A673 (cell line): ENCODE measurements at regions not wholly inside any gene's neighbourhood (a gene's known extent, or its start where the extent isn't known, plus 50 kb on each side); places are given as distances from the start of the nearest gene placed in this dataset.

Source experiments
- BruUV-seq: library from RNA; stranded (reverse); fragments of 400-500 nt; replicated peaks from 2 replicates; lab custom pipeline; 2021; lab: Mats Ljungman, UMichigan
- CTCF ChIA-PET: fragments of 300-600 bp; sonication (Branson Sonifier 250); formaldehyde crosslinking; loops from one replicate; lab custom pipeline; 2022; ENCODE audit warnings: antibody characterized with exemption; lab: Charles Lee
- POLR2A ChIA-PET: fragments of 300-600 bp; sonication (Branson Sonifier 250); formaldehyde crosslinking; loops from one replicate; lab custom pipeline; 2022; ENCODE audit warnings: antibody characterized with exemption; ENCODE audit not compliant: low non-redundant PET; lab: Charles Lee
- DNase-seq: peaks from one replicate; pipeline ENCODE4 v3.0.0-alpha.2; 2015; ENCODE audit warnings: low spot score
- H3K27ac ChIP-seq: fragments of 200-600 bp; sonication (generic); 2 replicates; pipeline ENCODE4 v1.5.1; 2016; ENCODE audit warnings: mixed run types, low read depth, mild to moderate bottlenecking, mixed read lengths, antibody characterized with exemption, low read length; ENCODE audit not compliant: poor library complexity, severe bottlenecking
- H3K27me3 ChIP-seq: fragments of 200-600 bp; sonication (generic); replicated peaks from 2 replicates; pipeline ENCODE4 v1.6.1; 2017; ENCODE audit warnings: mixed run types, low read depth, mild to moderate bottlenecking, mixed read lengths, antibody characterized with exemption, low read length; ENCODE audit not compliant: insufficient read depth, poor library complexity
- H3K36me3 ChIP-seq: fragments of 200-600 bp; sonication (generic); 2 replicates; pipeline ENCODE4 v1.6.1; 2016; ENCODE audit warnings: mixed run types, mild to moderate bottlenecking, mixed read lengths, antibody characterized with exemption, low read length; ENCODE audit not compliant: insufficient read depth, poor library complexity, severe bottlenecking
- H3K4me1 ChIP-seq: fragments of 200-600 bp; sonication (generic); 2 replicates; pipeline ENCODE4 v1.6.1; 2017; ENCODE audit warnings: mixed run types, mild to moderate bottlenecking, mixed read lengths, antibody characterized with exemption, low read length; ENCODE audit not compliant: insufficient read depth, poor library complexity, severe bottlenecking
- H3K4me3 ChIP-seq: fragments of 200-600 bp; sonication (generic); 2 replicates; pipeline ENCODE4 v1.5.1; 2016; ENCODE audit warnings: low read depth, mixed run types, mild to moderate bottlenecking, mixed read lengths, low read length; ENCODE audit not compliant: poor library complexity, severe bottlenecking
- H3K9me3 ChIP-seq: fragments of 200-600 bp; sonication (generic); 2 replicates; pipeline ENCODE4 v1.6.1; 2016; ENCODE audit warnings: mixed run types, low read depth, mild to moderate bottlenecking, mixed read lengths, antibody characterized with exemption, low read length; ENCODE audit not compliant: poor library complexity, severe bottlenecking
- EZH2 ChIP-seq: fragments of 200-600 bp; sonication (generic); IDR thresholded peaks from 2 replicates; pipeline ENCODE4 v1.6.1; 2017; ENCODE audit warnings: borderline replicate concordance, low read depth, mild to moderate bottlenecking, mixed read lengths, antibody characterized with exemption, low read length; ENCODE audit not compliant: poor library complexity, severe bottlenecking
- intact Hi-C: fragments of 100-400 bp; cut with micrococcal nuclease; formaldehyde crosslinking; loops from one replicate; pipeline ENCODE4 v1.10.0; 2022; ENCODE audit not compliant: unreplicated experiment
- TF ChIP-seq, protein P1 (sequence below): fragments of 300-800, 200-600 bp; sonication (generic); conservative IDR thresholded peaks from 2 replicates; pipeline ENCODE4 v1.5.1; 2017; ENCODE audit warnings: low read depth, mild to moderate bottlenecking, antibody characterized with exemption, low read length, moderate library complexity, mixed read lengths

- CTCF ChIA-PET, result no interaction called here
- intact Hi-C loops, result no loop called here
- POLR2A ChIA-PET, result no interaction called here
Observed at GRCh38 chr2:236814593-236814992, 245.0 kb downstream of the ACKR3 start.

DNA sequence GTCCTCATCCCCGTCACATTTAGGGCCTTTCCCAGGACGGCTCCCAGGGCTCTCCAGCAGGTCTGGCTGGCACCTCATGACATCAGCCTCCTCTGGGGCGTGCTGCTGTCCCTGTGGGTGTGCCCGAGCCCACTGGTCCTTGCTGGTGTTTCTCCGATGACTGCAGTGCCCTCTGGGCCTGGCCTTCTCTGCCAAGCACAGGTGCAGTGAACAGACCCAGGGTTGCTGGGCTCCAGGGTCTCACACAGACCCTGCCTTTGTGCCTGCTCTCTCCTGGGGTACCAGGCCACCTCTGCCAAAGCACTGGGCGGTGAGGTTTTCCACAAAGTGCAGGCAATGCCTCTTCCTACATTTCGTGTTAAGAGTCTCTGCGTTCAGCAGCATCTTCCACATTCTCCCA is 246.1 kb downstream of the ACKR3 start:
- no peak overlapping the region for H3K27ac ChIP-seq
- ChIA-PET POLR2A (no interaction called here), CTCF (no interaction called here)
- no peak for TF ChIP-seq EZH2
- H3K4me1 ChIP-seq, result no peaks in the 10 kb centered on the region
- H3K4me3 ChIP-seq, result no peak overlapping the region
- H3K36me3 ChIP-seq, result no peaks in the 10 kb centered on the region
- DNase-seq, result no peak
- no peaks in the 10 kb centered on the region for H3K9me3 ChIP-seq
- BruUV-seq, result no TSS peak
- intact Hi-C loops, result no loop called here
- H3K27me3 ChIP-seq, result no peaks in the 10 kb centered on the region

More at GRCh38 chr2:236814593-236814992, 245.0 kb downstream of the ACKR3 start:
- H3K27me3 ChIP-seq, result no peaks in the 10 kb centered on the region
- H3K36me3 ChIP-seq, result no peaks in the 10 kb centered on the region
- H3K4me3 ChIP-seq, result no peak overlapping the region
- H3K27ac ChIP-seq, result no peak overlapping the region
- DNase-seq, result no peak
- BruUV-seq, result no TSS peak
- TF ChIP-seq, protein P1, sequence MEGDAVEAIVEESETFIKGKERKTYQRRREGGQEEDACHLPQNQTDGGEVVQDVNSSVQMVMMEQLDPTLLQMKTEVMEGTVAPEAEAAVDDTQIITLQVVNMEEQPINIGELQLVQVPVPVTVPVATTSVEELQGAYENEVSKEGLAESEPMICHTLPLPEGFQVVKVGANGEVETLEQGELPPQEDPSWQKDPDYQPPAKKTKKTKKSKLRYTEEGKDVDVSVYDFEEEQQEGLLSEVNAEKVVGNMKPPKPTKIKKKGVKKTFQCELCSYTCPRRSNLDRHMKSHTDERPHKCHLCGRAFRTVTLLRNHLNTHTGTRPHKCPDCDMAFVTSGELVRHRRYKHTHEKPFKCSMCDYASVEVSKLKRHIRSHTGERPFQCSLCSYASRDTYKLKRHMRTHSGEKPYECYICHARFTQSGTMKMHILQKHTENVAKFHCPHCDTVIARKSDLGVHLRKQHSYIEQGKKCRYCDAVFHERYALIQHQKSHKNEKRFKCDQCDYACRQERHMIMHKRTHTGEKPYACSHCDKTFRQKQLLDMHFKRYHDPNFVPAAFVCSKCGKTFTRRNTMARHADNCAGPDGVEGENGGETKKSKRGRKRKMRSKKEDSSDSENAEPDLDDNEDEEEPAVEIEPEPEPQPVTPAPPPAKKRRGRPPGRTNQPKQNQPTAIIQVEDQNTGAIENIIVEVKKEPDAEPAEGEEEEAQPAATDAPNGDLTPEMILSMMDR, result no peak
- no peak for TF ChIP-seq EZH2
- H3K4me1 ChIP-seq, result no peaks in the 10 kb centered on the region
- H3K9me3 ChIP-seq, result no peaks in the 10 kb centered on the region

DNA sequence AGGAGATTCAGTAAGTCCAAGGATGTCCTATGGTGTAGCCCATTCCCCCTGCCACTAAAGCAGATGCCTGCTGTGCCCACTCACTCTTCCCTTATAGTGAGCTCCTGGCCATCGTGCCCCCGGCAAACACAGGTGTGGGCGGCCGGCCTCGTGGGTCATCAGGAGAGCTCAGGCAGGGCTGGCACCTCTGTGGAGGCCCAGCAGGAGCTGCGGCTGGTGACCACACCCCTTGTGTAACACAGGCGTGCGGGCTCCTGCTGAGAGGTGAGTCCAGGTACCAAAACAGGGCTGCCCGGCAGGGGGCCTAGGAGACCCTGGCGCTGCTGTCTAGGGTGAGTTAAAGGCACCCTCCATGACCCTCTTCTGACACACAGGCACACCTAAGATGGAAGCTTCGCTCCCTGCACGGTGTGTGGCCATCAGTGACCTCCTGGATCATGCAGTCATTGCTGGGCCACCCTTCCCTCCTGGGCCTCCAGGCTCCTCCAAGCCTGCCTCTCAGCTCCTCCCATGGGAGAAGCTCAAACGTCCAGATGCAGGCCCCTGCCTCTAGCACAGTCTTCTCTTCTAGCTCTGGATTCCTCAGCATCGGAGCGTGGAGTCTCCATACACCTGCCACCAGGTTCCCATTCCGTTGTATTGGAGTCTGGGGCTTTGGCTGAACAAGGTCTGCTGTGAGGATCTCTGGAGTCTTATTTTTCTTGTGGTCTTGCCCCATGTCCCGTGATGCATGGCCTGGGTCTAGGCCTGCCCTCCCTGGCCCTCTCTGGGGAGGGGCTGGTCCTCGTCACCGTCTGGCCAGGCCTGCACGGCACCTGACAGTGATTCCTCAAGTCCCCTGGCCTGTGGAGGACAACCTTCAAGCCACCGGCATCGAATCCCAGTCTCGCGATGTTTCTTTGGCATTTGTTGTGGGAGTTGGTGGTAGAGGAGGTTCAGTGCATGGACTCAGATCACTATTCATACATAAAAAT is 246.9 kb downstream of the ACKR3 start:
- Histone ChIP-seq H3K27me3 (no peaks in the 10 kb centered on the region), H3K4me1 (no peaks in the 10 kb centered on the region), H3K27ac (no peak overlapping the region), H3K36me3 (no peaks in the 10 kb centered on the region), H3K9me3 (no peaks in the 10 kb centered on the region), H3K4me3 (no peak overlapping the region)
- ChIA-PET POLR2A (no interaction called here), CTCF (no interaction called here)
- TF ChIP-seq EZH2, result no peak
- TF ChIP-seq, protein P1, result no peak
- BruUV-seq, result no TSS peak
- no peak for DNase-seq
- intact Hi-C loops, result no loop called here
